K562 (cell line): ENCODE measurements at regions not wholly inside any gene's neighbourhood (a gene's known extent, or its start where the extent isn't known, plus 50 kb on each side); places are given as distances from the start of the nearest gene placed in this dataset.

ENCODE experiments used
- ATAC-seq: fragments of 200-7000 bp; cut with Tn5 transposase; 3 replicates; pipeline ENCODE4 v1.9.1; 2020; ENCODE audit warnings: moderate library complexity
- BruUV-seq: library from RNA; stranded (reverse); fragments of 400-500 nt; replicated peaks from 2 replicates; lab custom pipeline; 2021; lab: Mats Ljungman, UMichigan
- CTCF ChIA-PET: fragments of 300-600 bp; formaldehyde crosslinking; extraction: SDS; loops from one replicate; lab custom pipeline; 2021; ENCODE audit warnings: low intra/inter-chr PET ratio; lab: Yijun Ruan, JAX
- POLR2A ChIA-PET: fragments of 300-600, 350-650 bp; sonication (Branson Sonifier 250); formaldehyde crosslinking; extraction: SDS; loops from one replicate; lab custom pipeline; 2021; ENCODE audit warnings: antibody characterized with exemption, inconsistent platforms; lab: Yijun Ruan, JAX
- DNase-seq, 4 experiments: peaks; one replicate each; pipeline versions ENCODE4 v3.0.0 to v3.0.0-alpha.2; 2011 to 2018; ENCODE audit warnings: low spot score in 3 of 4, mixed read lengths in 3 of 4; ENCODE audit errors: extremely low read depth in 1 of 4
- FAIRE-seq: peaks from 2 replicates; lab custom pipeline; 2011; peaks lifted over from hg19 to GRCh38; lab: Jason Lieb, UNC
- H2AFZ ChIP-seq: 2 replicates; pipeline ENCODE4 v1.6.0; 2011; ENCODE audit warnings: low read depth, low read length, control low read depth, inconsistent platforms
- H3K27ac ChIP-seq: fragments of 200-600 bp; 3 replicates; pipeline ENCODE4 v1.8.0; 2011; ENCODE audit warnings: low read depth, mild to moderate bottlenecking, control low read depth, inconsistent platforms, low read length, moderate library complexity, mixed read lengths; ENCODE audit errors: extremely low read depth
- H3K27me3 ChIP-seq, 2 experiments: fragments of 300-600 bp in 1 of 2; 2 replicates in 1 of 2; 3 replicates in 1 of 2; pipeline versions ENCODE4 v1.6.0 to v1.8.0; 2011; ENCODE audit warnings: inconsistent platforms in 2 of 2, low read length in 2 of 2, mild to moderate bottlenecking in 1 of 2, mixed read lengths in 1 of 2, moderate library complexity in 1 of 2; ENCODE audit not compliant: control insufficient read depth in 2 of 2, insufficient read depth in 2 of 2
- H3K36me3 ChIP-seq: fragments of 300-600 bp; 3 replicates; pipeline ENCODE4 v1.8.0; 2011; ENCODE audit warnings: mild to moderate bottlenecking, low read length, inconsistent platforms; ENCODE audit not compliant: control insufficient read depth, insufficient read depth
- H3K4me1 ChIP-seq, 2 experiments: fragments of 200-600 bp in 1 of 2; replicated peaks in 1 of 2; 2 replicates in 1 of 2; 3 replicates in 1 of 2; pipeline versions ENCODE4 v1.5.1 to v1.8.0; 2011; ENCODE audit warnings: inconsistent platforms in 2 of 2, low read length in 2 of 2, mild to moderate bottlenecking in 1 of 2, mixed read lengths in 1 of 2, moderate library complexity in 1 of 2; ENCODE audit not compliant: control insufficient read depth in 2 of 2, insufficient read depth in 2 of 2
- H3K4me2 ChIP-seq: 2 replicates; pipeline ENCODE4 v1.6.1; 2011; ENCODE audit warnings: low read length, control low read depth, inconsistent platforms, mixed read lengths; ENCODE audit not compliant: insufficient read depth
- H3K4me3 ChIP-seq: fragments of 200-600 bp; sonication (generic), shearing (Covaris generic); 2 replicates; pipeline ENCODE4 v1.5.1; 2016; ENCODE audit warnings: control low read depth, inconsistent platforms
- H3K79me2 ChIP-seq: fragments of 200-600 bp; 3 replicates; pipeline ENCODE4 v1.8.0; 2011; ENCODE audit warnings: low read length, inconsistent platforms; ENCODE audit not compliant: control insufficient read depth, insufficient read depth
- H3K9ac ChIP-seq, 2 experiments: 2 replicates each; pipeline versions ENCODE4 v1.6.0 to v1.6.1; 2011; ENCODE audit warnings: low read depth in 2 of 2, low read length in 2 of 2, control low read depth in 1 of 2, inconsistent platforms in 1 of 2, mild to moderate bottlenecking in 1 of 2, mixed read lengths in 1 of 2; ENCODE audit not compliant: insufficient read depth in 1 of 2
- H3K9me1 ChIP-seq: one replicate; pipeline ENCODE4 v1.6.0; 2011; ENCODE audit warnings: inconsistent platforms, mild to moderate bottlenecking, low read length, moderate library complexity; ENCODE audit not compliant: control insufficient read depth, insufficient read depth
- H3K9me3 ChIP-seq: replicated peaks from 2 replicates; pipeline ENCODE4 v1.5.1; 2011; ENCODE audit warnings: low read depth, low read length, inconsistent platforms; ENCODE audit not compliant: control insufficient read depth, insufficient read depth
- H4K20me1 ChIP-seq: replicated peaks from 2 replicates; pipeline ENCODE4 v1.6.1; 2011; ENCODE audit warnings: low read length, inconsistent platforms, mixed read lengths; ENCODE audit not compliant: control insufficient read depth, insufficient read depth
- ARID4B ChIP-seq: sonication (generic); formaldehyde crosslinking; IDR thresholded peaks from 2 replicates; pipeline ENCODE4 v1.8.0; 2022; ENCODE audit warnings: mild to moderate bottlenecking, missing genetic modification reagents
- CXXC5 ChIP-seq: fragments of 250-450 bp; sonication (Bioruptor Pico); IDR thresholded peaks from 2 replicates; pipeline ENCODE4 v1.8.0; 2022; ENCODE audit warnings: inconsistent platforms, mild to moderate bottlenecking, moderate library complexity
- NFYB ChIP-seq: IDR thresholded peaks from 2 replicates; pipeline ENCODE4 v1.6.1; 2011; ENCODE audit warnings: mild to moderate bottlenecking, moderate library complexity; ENCODE audit not compliant: insufficient read length; ENCODE audit errors: extremely low read depth
- OTX1 ChIP-seq: fragments of 450-650 bp; formaldehyde crosslinking; IDR thresholded peaks from 2 replicates; pipeline ENCODE4 v1.4.0; 2022; ENCODE audit warnings: mild to moderate bottlenecking
- SMAD3 ChIP-seq: fragments of 450-650 bp; formaldehyde crosslinking; conservative IDR thresholded peaks from 2 replicates; pipeline ENCODE4 v1.4.0; 2020; ENCODE audit warnings: mild to moderate bottlenecking
- WHSC1 ChIP-seq: IDR thresholded peaks from one replicate; pipeline ENCODE4 v1.6.1; 2012; ENCODE audit warnings: low read length, control low read depth, inconsistent platforms
- ZKSCAN1 ChIP-seq: fragments of 150-350 bp; IDR thresholded peaks from 2 replicates; pipeline ENCODE4 v1.6.1; 2016; ENCODE audit warnings: low read depth, low read length
- WGBS: fragments of 100-300 bp; shearing (Covaris generic); methylation state at CpG from one replicate; pipeline ENCODE4 v1.1.6; 2016; ENCODE audit warnings: low coverage, mixed read lengths; ENCODE audit not compliant: insufficient coverage; ENCODE audit errors: missing lambda C conversion rate; 5-methylcytosine and 5-hydroxymethylcytosine counted together
- in situ Hi-C: fragments of 300-500 bp; cut with MboI; formaldehyde crosslinking; loops from 4 replicates; pipeline ENCODE4 v1.15.0; 2018; ENCODE audit warnings: inconsistent platforms, mixed read lengths
- intact Hi-C: fragments of 100-400 bp; cut with micrococcal nuclease; formaldehyde crosslinking; loops from 2 replicates; pipeline ENCODE4 v1.14.2; 2022

- H3K9me1 ChIP-seq: no peaks in the 10 kb centered on the region
- no peaks in the 10 kb centered on the region for H3K36me3 ChIP-seq
- no peaks in the 10 kb centered on the region for H3K9me3 ChIP-seq
- CTCF ChIA-PET: no interaction called here
- H3K4me2 ChIP-seq: no peak overlapping the region
- peaks cover 0 to 22% of the 10 kb centered on the region in 2 experiments; a peak in 2 of 5 replicates for H3K27me3 ChIP-seq
- H4K20me1 ChIP-seq: no peaks in the 10 kb centered on the region
- no TSS peak for BruUV-seq
- FAIRE-seq (no peak), DNase-seq (no peak)
- no peak overlapping the region for H2AFZ ChIP-seq
- H3K27ac ChIP-seq: no peak overlapping the region
- in situ Hi-C loops: no loop called here
- peaks cover 8 to 12% of the 10 kb centered on the region in 2 experiments; a peak in 4 of 5 replicates for H3K4me1 ChIP-seq
- WGBS: 0% methylated on average over 2 of the region's 2 CpGs
- no peak overlapping the region for H3K4me3 ChIP-seq
- no peak overlapping the region for H3K9ac ChIP-seq
- TF ChIP-seq OTX1 (CRISPR knock-in tag) (no peak), ARID4B (no peak), ZKSCAN1 (no peak), WHSC1 (no peak), CXXC5 (CRISPR knock-in tag) (no peak), NFYB (no peak), SMAD3 (CRISPR knock-in tag) (no peak)
- TF ChIP-seq, all 486 proteins: peak for 0
- ATAC-seq: no peak
- no peaks in the 10 kb centered on the region for H3K79me2 ChIP-seq
- intact Hi-C loops: no loop called here
- POLR2A ChIA-PET: no interaction called here
Measured at GRCh38 chr22:27136596-27136995, 479.2 kb downstream of the MIAT start.
